ENCODE measurements at regions not wholly inside any gene's neighbourhood (a gene's known extent, or its start where the extent isn't known, plus 50 kb on each side); places are given as distances from the start of the nearest gene placed in this dataset.

DNA sequence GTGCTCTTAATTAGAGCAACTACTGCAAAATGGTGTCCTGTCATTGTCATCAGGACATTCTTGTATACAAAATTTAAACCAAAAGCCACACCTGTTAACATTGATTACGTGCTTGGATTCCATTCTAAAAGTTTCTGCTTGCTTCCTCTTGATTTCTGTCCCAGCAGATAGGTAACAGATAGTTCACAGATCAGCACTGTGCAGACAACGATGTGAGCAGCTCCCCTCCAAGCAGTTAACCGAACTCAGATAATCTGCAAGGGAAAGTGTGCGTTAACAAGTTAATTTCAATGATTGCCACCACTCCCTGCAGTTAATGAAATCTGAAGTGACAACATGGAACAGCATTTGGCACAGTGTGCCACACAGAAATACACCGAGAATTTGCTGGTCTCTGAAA, 54.4 kb upstream of the RELL1 start:
- no peak for TF ChIP-seq EZH2 (IDR thresholded peaks at IDR 0.05; ENCODE audit: borderline replicate concordance, low read depth, low read length, poor library complexity, severe bottlenecking)
- TF ChIP-seq, protein P1, sequence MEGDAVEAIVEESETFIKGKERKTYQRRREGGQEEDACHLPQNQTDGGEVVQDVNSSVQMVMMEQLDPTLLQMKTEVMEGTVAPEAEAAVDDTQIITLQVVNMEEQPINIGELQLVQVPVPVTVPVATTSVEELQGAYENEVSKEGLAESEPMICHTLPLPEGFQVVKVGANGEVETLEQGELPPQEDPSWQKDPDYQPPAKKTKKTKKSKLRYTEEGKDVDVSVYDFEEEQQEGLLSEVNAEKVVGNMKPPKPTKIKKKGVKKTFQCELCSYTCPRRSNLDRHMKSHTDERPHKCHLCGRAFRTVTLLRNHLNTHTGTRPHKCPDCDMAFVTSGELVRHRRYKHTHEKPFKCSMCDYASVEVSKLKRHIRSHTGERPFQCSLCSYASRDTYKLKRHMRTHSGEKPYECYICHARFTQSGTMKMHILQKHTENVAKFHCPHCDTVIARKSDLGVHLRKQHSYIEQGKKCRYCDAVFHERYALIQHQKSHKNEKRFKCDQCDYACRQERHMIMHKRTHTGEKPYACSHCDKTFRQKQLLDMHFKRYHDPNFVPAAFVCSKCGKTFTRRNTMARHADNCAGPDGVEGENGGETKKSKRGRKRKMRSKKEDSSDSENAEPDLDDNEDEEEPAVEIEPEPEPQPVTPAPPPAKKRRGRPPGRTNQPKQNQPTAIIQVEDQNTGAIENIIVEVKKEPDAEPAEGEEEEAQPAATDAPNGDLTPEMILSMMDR (conservative IDR thresholded peaks at IDR 0.05; ENCODE audit: low read depth, low read length) = no peak
- POLR2A ChIA-PET (ENCODE audit: low non-redundant PET) = no interaction called here
- DNase-seq (ENCODE audit: low spot score) = no peak
- intact Hi-C loops (cut with micrococcal nuclease; ENCODE audit: unreplicated experiment) = no loop called here
- Histone ChIP-seq H3K36me3 (ENCODE audit: insufficient read depth, low read length, poor library complexity, severe bottlenecking) (no peaks in the 10 kb centered on the region), H3K4me1 (ENCODE audit: insufficient read depth, low read length, poor library complexity, severe bottlenecking) (no peaks in the 10 kb centered on the region), H3K4me3 (ENCODE audit: low read depth, low read length, poor library complexity, severe bottlenecking) (no peak overlapping the region), H3K9me3 (ENCODE audit: low read depth, low read length, poor library complexity, severe bottlenecking) (no peaks in the 10 kb centered on the region), H3K27ac (ENCODE audit: low read depth, low read length, poor library complexity, severe bottlenecking) (no peak overlapping the region), H3K27me3 (replicated peaks; ENCODE audit: insufficient read depth, low read depth, low read length, poor library complexity) (no peaks in the 10 kb centered on the region)
- CTCF ChIA-PET = no interaction called here
- no TSS peak for BruUV-seq (replicated peaks)

DNA sequence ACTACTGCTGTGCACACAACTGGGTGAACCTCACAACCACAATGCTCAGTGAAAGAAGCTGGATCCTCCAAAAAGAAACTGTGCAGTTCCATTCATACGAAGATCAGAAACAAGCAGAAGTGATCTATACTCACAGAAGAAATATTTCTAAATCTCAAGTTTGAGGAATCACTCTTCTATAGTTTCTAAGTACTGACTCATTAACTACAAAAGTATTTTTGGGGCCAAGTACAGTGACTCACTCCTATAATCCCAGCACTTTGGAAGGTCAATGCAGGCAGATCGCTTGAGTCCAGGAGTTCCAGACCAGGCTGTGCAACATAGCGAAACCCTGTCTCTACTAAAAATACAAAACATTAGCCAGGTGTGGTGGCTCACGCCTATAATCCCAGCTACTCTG, 51.3 kb upstream of the RELL1 start:
- no TSS peak for BruUV-seq (replicated peaks)
- ChIA-PET POLR2A (ENCODE audit: low non-redundant PET) (no interaction called here), CTCF (no interaction called here)
- H3K9me3 ChIP-seq (ENCODE audit: low read depth, low read length, poor library complexity, severe bottlenecking) = no peaks in the 10 kb centered on the region
- H3K4me1 ChIP-seq (ENCODE audit: insufficient read depth, low read length, poor library complexity, severe bottlenecking) = no peaks in the 10 kb centered on the region
- no peak overlapping the region for H3K4me3 ChIP-seq (ENCODE audit: low read depth, low read length, poor library complexity, severe bottlenecking)
- H3K27ac ChIP-seq (ENCODE audit: low read depth, low read length, poor library complexity, severe bottlenecking) = no peak overlapping the region
- no peaks in the 10 kb centered on the region for H3K27me3 ChIP-seq (replicated peaks; ENCODE audit: insufficient read depth, low read depth, low read length, poor library complexity)
- intact Hi-C loops (cut with micrococcal nuclease; ENCODE audit: unreplicated experiment) = no loop called here
- no peak for DNase-seq (ENCODE audit: low spot score)
- TF ChIP-seq, protein P1 (conservative IDR thresholded peaks at IDR 0.05; ENCODE audit: low read depth, low read length) = no peak
- no peak for TF ChIP-seq EZH2 (IDR thresholded peaks at IDR 0.05; ENCODE audit: borderline replicate concordance, low read depth, low read length, poor library complexity, severe bottlenecking)
- H3K36me3 ChIP-seq (ENCODE audit: insufficient read depth, low read length, poor library complexity, severe bottlenecking) = no peaks in the 10 kb centered on the region
